SK-N-SH treated with all-trans-retinoic acid at 6 μM for 48 hours (cell line): ENCODE measurements at regions not wholly inside any gene's neighbourhood (a gene's known extent, or its start where the extent isn't known, plus 50 kb on each side); places are given as distances from the start of the nearest gene placed in this dataset.

Experiments used
- ATAC-seq: fragments of 200-7000 bp; cut with Tn5 transposase; 3 replicates; pipeline ENCODE4 v1.9.1; 2020; ENCODE audit warnings: mild to moderate bottlenecking, moderate library complexity
- ARNTL ChIP-seq: fragments of 450-650 bp; formaldehyde crosslinking; IDR thresholded peaks from 2 replicates; pipeline ENCODE4 v1.5.0; 2020; ENCODE audit warnings: low read depth, mild to moderate bottlenecking, moderate library complexity, borderline replicate concordance
- BACH2 ChIP-seq: fragments of 250-450 bp; sonication (Bioruptor Pico); IDR thresholded peaks from 2 replicates; pipeline ENCODE4 v1.9.0; 2021; ENCODE audit warnings: mild to moderate bottlenecking, borderline replicate concordance
- CREB5 ChIP-seq: fragments of 250-450 bp; sonication (Bioruptor Pico); IDR thresholded peaks from 2 replicates; pipeline ENCODE4 v1.5.1; 2020; ENCODE audit warnings: low read depth, mild to moderate bottlenecking, moderate library complexity
- CSDC2 ChIP-seq: fragments of 250-450 bp; sonication (Bioruptor Pico); IDR thresholded peaks from 2 replicates; pipeline ENCODE4 v1.5.0; 2020; ENCODE audit warnings: mild to moderate bottlenecking, moderate library complexity
- ESRRG ChIP-seq: fragments of 250-450 bp; sonication (Bioruptor Pico); IDR thresholded peaks from 2 replicates; pipeline ENCODE4 v1.6.1; 2021; ENCODE audit warnings: mild to moderate bottlenecking
- GLIS3 ChIP-seq: fragments of 250-450 bp; sonication (Bioruptor Pico); IDR thresholded peaks from 2 replicates; pipeline ENCODE4 v1.5.0; 2020; ENCODE audit warnings: mild to moderate bottlenecking, moderate library complexity
- ISL1 ChIP-seq: fragments of 250-450 bp; sonication (Bioruptor Pico); IDR thresholded peaks from 2 replicates; pipeline ENCODE4 v2.1.2; 2022; ENCODE audit warnings: mild to moderate bottlenecking, moderate library complexity
- OSR1 ChIP-seq: fragments of 250-450 bp; sonication (Bioruptor Pico); IDR thresholded peaks from 2 replicates; pipeline ENCODE4 v1.8.0; 2022; ENCODE audit warnings: moderate library complexity, mild to moderate bottlenecking, inconsistent platforms
- PATZ1 ChIP-seq: fragments of 250-450 bp; sonication (Bioruptor Pico); IDR thresholded peaks from 2 replicates; pipeline ENCODE4 v1.8.0; 2020; ENCODE audit warnings: mild to moderate bottlenecking, moderate library complexity, borderline replicate concordance
- POU6F1 ChIP-seq: fragments of 250-450 bp; sonication (Bioruptor Pico); IDR thresholded peaks from 2 replicates; pipeline ENCODE4 v1.8.0; 2021; ENCODE audit warnings: low read depth, mild to moderate bottlenecking, moderate library complexity, borderline replicate concordance
- PPARA ChIP-seq: fragments of 250-450 bp; sonication (Bioruptor Pico); IDR thresholded peaks from 2 replicates; pipeline ENCODE4 v1.5.0; 2020; ENCODE audit warnings: mild to moderate bottlenecking, borderline replicate concordance
- RARB ChIP-seq: fragments of 250-450 bp; sonication (Bioruptor Pico); IDR thresholded peaks from 2 replicates; pipeline ENCODE4 v1.8.0; 2021; ENCODE audit warnings: mild to moderate bottlenecking, moderate library complexity
- SNAI2 ChIP-seq: fragments of 250-450 bp; sonication (Bioruptor Pico); IDR thresholded peaks from 2 replicates; pipeline ENCODE4 v1.5.0; 2020; ENCODE audit warnings: mild to moderate bottlenecking, moderate library complexity
- TCF4 ChIP-seq: fragments of 250-450 bp; sonication (Bioruptor Pico); IDR thresholded peaks from 2 replicates; pipeline ENCODE4 v1.8.0; 2021; ENCODE audit warnings: mild to moderate bottlenecking, moderate library complexity, borderline replicate concordance
- TOX ChIP-seq: fragments of 250-450 bp; sonication (Bioruptor Pico); IDR thresholded peaks from 2 replicates; pipeline ENCODE4 v1.8.0; 2021; ENCODE audit warnings: mild to moderate bottlenecking, moderate library complexity, borderline replicate concordance
- TSHZ2 ChIP-seq: fragments of 250-450 bp; sonication (Bioruptor Pico); IDR thresholded peaks from 2 replicates; pipeline ENCODE4 v1.5.0; 2020; ENCODE audit warnings: mild to moderate bottlenecking, moderate library complexity
- ZFP3 ChIP-seq: fragments of 250-450 bp; sonication (Bioruptor Pico); IDR thresholded peaks from 2 replicates; pipeline ENCODE4 v1.5.0; 2020; ENCODE audit warnings: mild to moderate bottlenecking, moderate library complexity
- ZFP30 ChIP-seq: fragments of 450-650 bp; formaldehyde crosslinking; IDR thresholded peaks from 2 replicates; pipeline ENCODE4 v1.5.0; 2022; ENCODE audit warnings: mild to moderate bottlenecking, moderate library complexity
- ZNF565 ChIP-seq: fragments of 450-650 bp; formaldehyde crosslinking; conservative IDR thresholded peaks from 2 replicates; pipeline ENCODE4 v1.5.0; 2020; ENCODE audit warnings: low read depth, mild to moderate bottlenecking, moderate library complexity
- ZNF70 ChIP-seq: fragments of 450-650 bp; formaldehyde crosslinking; IDR thresholded peaks from 2 replicates; pipeline ENCODE4 v1.5.0; 2020; ENCODE audit warnings: mild to moderate bottlenecking, moderate library complexity
- ZNF8 ChIP-seq: fragments of 450-650 bp; formaldehyde crosslinking; IDR thresholded peaks from 2 replicates; pipeline ENCODE4 v1.5.0; 2020; ENCODE audit warnings: mild to moderate bottlenecking, moderate library complexity

- TF ChIP-seq BACH2 (CRISPR knock-in tag) (no peak), TOX (CRISPR knock-in tag) (no peak), OSR1 (no peak), PATZ1 (CRISPR knock-in tag) (no peak), ARNTL (CRISPR knock-in tag) (no peak), TCF4 (CRISPR knock-in tag) (no peak), CSDC2 (no peak), ZNF8 (CRISPR knock-in tag) (no peak), ZFP30 (no peak), ISL1 (CRISPR knock-in tag) (no peak), ZNF565 (CRISPR knock-in tag) (no peak), SNAI2 (CRISPR knock-in tag) (no peak)
- TF ChIP-seq, all 23 proteins: peak for 0
- ATAC-seq: no peak
Measured at GRCh38 chr2:236875906-236876505, 209.7 kb upstream of the COPS8 start.

GRCh38 chr2:236876642-236877041 is 209.0 kb upstream of the COPS8 start:
- ATAC-seq: no peak

GRCh38 chr2:236877972-236878371 is 207.7 kb upstream of the COPS8 start:
- no peak for TF ChIP-seq ESRRG (CRISPR knock-in tag)
- TF ChIP-seq PPARA: no peak
- no peak for TF ChIP-seq ISL1 (CRISPR knock-in tag)
- no peak for TF ChIP-seq ARNTL (CRISPR knock-in tag)
- TF ChIP-seq OSR1: no peak
- TF ChIP-seq CREB5 (CRISPR knock-in tag): no peak
- no peak for TF ChIP-seq ZNF70 (CRISPR knock-in tag)
- TF ChIP-seq ZFP3 (CRISPR knock-in tag): no peak
- TF ChIP-seq ZNF565 (CRISPR knock-in tag): no peak
- no peak for TF ChIP-seq ZFP30
- ATAC-seq: no peak

More at GRCh38 chr2:236876642-236877041, 209.0 kb upstream of the COPS8 start:
- TF ChIP-seq PATZ1 (CRISPR knock-in tag) (no peak), PPARA (no peak), OSR1 (no peak), ESRRG (CRISPR knock-in tag) (no peak), ZNF70 (CRISPR knock-in tag) (no peak), ZNF565 (CRISPR knock-in tag) (no peak), ZFP3 (CRISPR knock-in tag) (no peak), GLIS3 (CRISPR knock-in tag) (no peak), CREB5 (CRISPR knock-in tag) (no peak), TCF4 (CRISPR knock-in tag) (no peak), SNAI2 (CRISPR knock-in tag) (no peak), BACH2 (CRISPR knock-in tag) (no peak), ISL1 (CRISPR knock-in tag) (no peak), ARNTL (CRISPR knock-in tag) (no peak), RARB (CRISPR knock-in tag) (no peak)

- ATAC-seq: no peak
- TF ChIP-seq ZNF565 (CRISPR knock-in tag): no peak
- TF ChIP-seq ZNF8 (CRISPR knock-in tag): no peak
- no peak for TF ChIP-seq POU6F1 (CRISPR knock-in tag)
- no peak for TF ChIP-seq TOX (CRISPR knock-in tag)
- TF ChIP-seq TSHZ2: no peak
- no peak for TF ChIP-seq ARNTL (CRISPR knock-in tag)
- no peak for TF ChIP-seq ZFP30
- TF ChIP-seq SNAI2 (CRISPR knock-in tag): no peak
- TF ChIP-seq TCF4 (CRISPR knock-in tag): no peak
- TF ChIP-seq RARB (CRISPR knock-in tag): no peak
Measured at GRCh38 chr2:236879416-236879963, 206.2 kb upstream of the COPS8 start.
